GM12865 (cell line): ENCODE measurements at regions not wholly inside any gene's neighbourhood (a gene's known extent, or its start where the extent isn't known, plus 50 kb on each side); places are given as distances from the start of the nearest gene placed in this dataset.

ENCODE experiments used
- DNase-seq: peaks from one replicate; pipeline ENCODE4 v3.0.0; 2010; ENCODE audit warnings: low read depth
- H3K4me3 ChIP-seq: 2 replicates; pipeline ENCODE4 v1.5.1; 2011; ENCODE audit warnings: mild to moderate bottlenecking, low read depth, low read length, control low read depth
- CTCF ChIP-seq: IDR thresholded peaks from 2 replicates; pipeline ENCODE4 v1.5.1; 2011; ENCODE audit warnings: low read length, control low read depth, low read depth, inconsistent platforms; ENCODE audit not compliant: insufficient read depth; ENCODE audit errors: missing control alignments

GRCh38 chr6:142631517-142632385 lies 313.2 kb downstream of the HIVEP2 start:
- no peak overlapping the region for H3K4me3 ChIP-seq
- TF ChIP-seq CTCF: no peak
- no peak for DNase-seq

GRCh38 chr6:142633317-142633716 lies 311.7 kb downstream of the HIVEP2 start:
- TF ChIP-seq CTCF: no peak
- H3K4me3 ChIP-seq: no peak overlapping the region

GRCh38 chr6:142635130-142635529 lies 309.8 kb downstream of the HIVEP2 start:
- DNase-seq: no peak
- no peak overlapping the region for H3K4me3 ChIP-seq
- TF ChIP-seq CTCF: no peak

More at GRCh38 chr6:142633317-142633716, 311.7 kb downstream of the HIVEP2 start:
- no peak for DNase-seq

GRCh38 chr6:142637624-142638351 lies 307.2 kb downstream of the HIVEP2 start:
- no peak overlapping the region for H3K4me3 ChIP-seq
- DNase-seq: no peak
- TF ChIP-seq CTCF: no peak

- no peak for DNase-seq
- TF ChIP-seq CTCF: no peak
- H3K4me3 ChIP-seq: no peak overlapping the region
These were observed 302.3 kb downstream of the HIVEP2 start for GRCh38 chr6:142642651-142643050.

- H3K4me3 ChIP-seq: no peak overlapping the region
- DNase-seq: no peak
- TF ChIP-seq CTCF: no peak
These were observed 300.1 kb downstream of the HIVEP2 start for GRCh38 chr6:142644866-142645265.
